GM20000 (cell line): ENCODE measurements at regions not wholly inside any gene's neighbourhood (a gene's known extent, or its start where the extent isn't known, plus 50 kb on each side); places are given as distances from the start of the nearest gene placed in this dataset.

ENCODE experiments used
- DNase-seq: peaks from one replicate; pipeline ENCODE4 v3.0.0; 2012; ENCODE audit warnings: low spot score
- CTCF ChIP-seq: IDR thresholded peaks from 2 replicates; pipeline ENCODE4 v1.5.1; 2012; ENCODE audit warnings: mild to moderate bottlenecking, control low read depth; ENCODE audit errors: extremely low read depth, missing control alignments

GRCh38 chr13:47396915-47397314, 500.1 kb upstream of the HTR2A start:
- DNase-seq = no peak
- no peak for TF ChIP-seq CTCF

- no peak for TF ChIP-seq CTCF
- DNase-seq = no peak
Measured at GRCh38 chr13:47374741-47375140, 477.9 kb upstream of the HTR2A start.

GRCh38 chr13:47372751-47373150, 475.9 kb upstream of the HTR2A start:
- no peak for DNase-seq
- no peak for TF ChIP-seq CTCF

- no peak for DNase-seq
- TF ChIP-seq CTCF = no peak
Measured at GRCh38 chr13:47351798-47352197, 454.9 kb upstream of the HTR2A start.

GRCh38 chr13:47350334-47351124, 453.7 kb upstream of the HTR2A start:
- DNase-seq = no peak
- no peak for TF ChIP-seq CTCF

GRCh38 chr13:47349211-47349610, 452.4 kb upstream of the HTR2A start:
- DNase-seq = no peak
- no peak for TF ChIP-seq CTCF

GRCh38 chr13:47337781-47338507, 441.1 kb upstream of the HTR2A start:
- no peak for TF ChIP-seq CTCF
- DNase-seq = no peak
